ENCODE measurements at regions not wholly inside any gene's neighbourhood (a gene's known extent, or its start where the extent isn't known, plus 50 kb on each side); places are given as distances from the start of the nearest gene placed in this dataset.
A peak's percentile ranks its signal among the peaks of the same experiment; 100 is the strongest.
"Not testable (repeated sequence)": the region's sequence is repeated elsewhere in the genome, so short reads cannot be mapped to it uniquely, and the experiment has no call there.

DNA sequence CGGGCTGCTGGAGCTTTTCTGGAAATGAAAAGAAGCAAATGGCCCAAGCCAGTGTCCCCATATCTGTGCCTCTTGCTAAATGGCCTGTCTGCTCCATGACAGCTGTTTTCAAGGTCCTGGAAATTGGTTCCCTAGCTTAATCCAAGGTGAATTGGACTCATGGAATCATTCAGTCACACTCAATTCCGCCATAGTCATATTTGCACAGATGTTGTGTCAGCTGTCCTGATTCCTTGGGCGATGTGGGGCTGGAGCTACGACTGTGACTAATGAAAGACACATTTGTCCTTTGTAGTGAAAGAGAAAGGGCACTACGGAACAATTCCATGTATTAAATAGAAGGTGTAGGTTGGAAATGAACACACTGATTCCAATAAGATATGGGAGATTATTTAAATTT, 102.9 kb upstream of the MEGF10 start:
- DNase-seq, result no peak
- Histone ChIP-seq H3K4me3 (ENCODE audit: low read length) (no peak overlapping the region), H3K27ac (ENCODE audit: low read depth, low read length) (no peak overlapping the region), H2AK5ac (ENCODE audit: low read length) (no peak overlapping the region), H3K36me3 (ENCODE audit: control insufficient read depth, insufficient read depth, low read length) (no peaks in the 10 kb centered on the region), H3K56ac (ENCODE audit: low read length) (no peak overlapping the region), H3K4me2 (ENCODE audit: low read length) (no peak overlapping the region), H3K4me1 (ENCODE audit: control insufficient read depth, low read depth, low read length) (no peaks in the 10 kb centered on the region), H2BK120ac (ENCODE audit: low read depth, low read length) (no peak overlapping the region), H3K27me3 (ENCODE audit: insufficient read depth, low read length, poor library complexity) (no peaks in the 10 kb centered on the region), H3K23ac (ENCODE audit: low read length) (no peak overlapping the region), H4K5ac (ENCODE audit: low read length) (no peak overlapping the region), H3K9ac (ENCODE audit: low read length) (no peak overlapping the region), H2BK5ac (ENCODE audit: low read length) (no peak overlapping the region), H3K79me1 (ENCODE audit: low read length) (no peaks in the 10 kb centered on the region), H3K4ac (ENCODE audit: low read depth, low read length) (no peak overlapping the region), H2BK15ac (replicated peaks; ENCODE audit: low read depth) (no peak overlapping the region), H3K18ac (ENCODE audit: low read length) (no peak overlapping the region), H4K8ac (ENCODE audit: low read depth, low read length) (no peak overlapping the region), H3K79me2 (ENCODE audit: control insufficient read depth, insufficient read depth, low read length) (no peaks in the 10 kb centered on the region)
- WGBS (ENCODE audit: extremely low coverage, insufficient coverage, low lambda C conversion rate), result no CpG with 5 or more reads among the region's 5 CpGs

DNA sequence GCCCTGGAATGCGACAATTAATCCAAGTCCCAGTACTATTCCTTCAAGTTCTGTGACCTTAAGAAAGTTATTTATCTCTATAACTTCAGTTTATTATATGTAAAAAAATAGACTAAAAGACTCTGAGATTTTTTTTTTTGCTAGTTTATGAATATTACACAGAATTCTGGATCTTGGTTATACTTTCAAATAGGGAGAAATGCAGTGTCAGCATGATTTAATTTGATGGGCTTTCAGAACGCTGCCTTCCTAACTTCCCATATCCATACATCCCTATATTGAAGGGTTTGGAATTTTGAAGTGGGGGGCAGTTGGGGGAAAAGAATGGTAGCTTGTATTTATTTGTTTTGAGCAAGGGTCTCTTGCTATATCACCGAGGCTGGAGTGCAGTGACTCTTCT, 98.4 kb upstream of the MEGF10 start:
- Histone ChIP-seq H4K8ac (ENCODE audit: low read depth, low read length) (no peak overlapping the region), H3K4me2 (ENCODE audit: low read length) (no peak overlapping the region), H2BK5ac (ENCODE audit: low read length) (no peak overlapping the region), H2BK120ac (ENCODE audit: low read depth, low read length) (no peak overlapping the region), H3K79me2 (ENCODE audit: control insufficient read depth, insufficient read depth, low read length) (no peaks in the 10 kb centered on the region), H3K36me3 (ENCODE audit: control insufficient read depth, insufficient read depth, low read length) (no peaks in the 10 kb centered on the region), H3K4me1 (ENCODE audit: control insufficient read depth, low read depth, low read length) (no peaks in the 10 kb centered on the region), H3K9ac (ENCODE audit: low read length) (no peak overlapping the region), H2BK15ac (replicated peaks; ENCODE audit: low read depth) (no peak overlapping the region), H3K4ac (ENCODE audit: low read depth, low read length) (no peak overlapping the region), H4K5ac (ENCODE audit: low read length) (no peak overlapping the region), H3K79me1 (ENCODE audit: low read length) (no peaks in the 10 kb centered on the region), H3K27ac (ENCODE audit: low read depth, low read length) (no peak overlapping the region), H3K4me3 (ENCODE audit: low read length) (no peak overlapping the region), H3K56ac (ENCODE audit: low read length) (no peak overlapping the region), H3K27me3 (ENCODE audit: insufficient read depth, low read length, poor library complexity) (no peaks in the 10 kb centered on the region), H2AK5ac (ENCODE audit: low read length) (no peak overlapping the region), H3K18ac (ENCODE audit: low read length) (no peak overlapping the region), H3K23ac (ENCODE audit: low read length) (no peak overlapping the region)
- WGBS (ENCODE audit: extremely low coverage, insufficient coverage, low lambda C conversion rate), result no CpG with 5 or more reads among the region's 3 CpGs
- no peak for DNase-seq

GRCh38 chr5:127192836-127193338, 97.7 kb upstream of the MEGF10 start:
- no peak overlapping the region for H3K18ac ChIP-seq (ENCODE audit: low read length)
- H2AK5ac ChIP-seq (ENCODE audit: low read length), result no peak overlapping the region
- no peak overlapping the region for H3K23ac ChIP-seq (ENCODE audit: low read length)
- no peak overlapping the region for H4K8ac ChIP-seq (ENCODE audit: low read depth, low read length)
- H3K4ac ChIP-seq (ENCODE audit: low read depth, low read length), result no peak overlapping the region
- H3K36me3 ChIP-seq (ENCODE audit: control insufficient read depth, insufficient read depth, low read length), result no peaks in the 10 kb centered on the region
- no peak overlapping the region for H3K27ac ChIP-seq (ENCODE audit: low read depth, low read length)
- no peak overlapping the region for H4K5ac ChIP-seq (ENCODE audit: low read length)
- no peak overlapping the region for H3K56ac ChIP-seq (ENCODE audit: low read length)
- H3K27me3 ChIP-seq (ENCODE audit: insufficient read depth, low read length, poor library complexity), result no peaks in the 10 kb centered on the region
- H3K79me1 ChIP-seq (ENCODE audit: low read length), result no peaks in the 10 kb centered on the region
- H3K79me2 ChIP-seq (ENCODE audit: control insufficient read depth, insufficient read depth, low read length), result no peaks in the 10 kb centered on the region
- H2BK15ac ChIP-seq (replicated peaks; ENCODE audit: low read depth), result no peak overlapping the region
- H2BK5ac ChIP-seq (ENCODE audit: low read length), result no peak overlapping the region
- no peak overlapping the region for H3K9ac ChIP-seq (ENCODE audit: low read length)
- no peak overlapping the region for H3K4me2 ChIP-seq (ENCODE audit: low read length)
- H3K4me1 ChIP-seq (ENCODE audit: control insufficient read depth, low read depth, low read length), result no peaks in the 10 kb centered on the region
- no peak overlapping the region for H2BK120ac ChIP-seq (ENCODE audit: low read depth, low read length)
- no peak for DNase-seq
- no peak overlapping the region for H3K4me3 ChIP-seq (ENCODE audit: low read length)
- no CpG with 5 or more reads among the region's 3 CpGs for WGBS (ENCODE audit: extremely low coverage, insufficient coverage, low lambda C conversion rate)

DNA sequence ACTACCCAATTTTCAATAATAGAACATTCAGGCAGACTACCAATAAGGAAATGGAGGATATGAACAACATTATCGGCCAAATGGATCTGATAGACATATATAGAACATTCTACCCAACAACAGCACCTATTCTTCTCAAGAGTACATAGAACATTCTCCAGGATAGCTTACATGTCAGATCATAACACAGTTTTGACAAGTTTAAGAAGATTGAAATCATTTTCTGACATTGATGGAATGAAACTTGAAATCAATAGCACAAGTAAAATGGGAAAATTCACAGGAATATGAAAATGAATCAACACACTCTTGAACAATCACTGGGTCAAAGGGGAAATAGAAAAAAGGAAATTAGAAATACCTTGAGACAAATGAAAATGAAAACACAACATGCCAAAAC, 94.6 kb upstream of the MEGF10 start:
- Histone ChIP-seq H3K79me2 (ENCODE audit: control insufficient read depth, insufficient read depth, low read length) (no peaks in the 10 kb centered on the region), H2BK15ac (replicated peaks; ENCODE audit: low read depth) (no peak overlapping the region), H3K36me3 (ENCODE audit: control insufficient read depth, insufficient read depth, low read length) (no peaks in the 10 kb centered on the region), H3K9ac (ENCODE audit: low read length) (no peak overlapping the region), H3K23ac (ENCODE audit: low read length) (no peak overlapping the region), H3K4ac (ENCODE audit: low read depth, low read length) (no peak overlapping the region), H3K27me3 (ENCODE audit: insufficient read depth, low read length, poor library complexity) (no peaks in the 10 kb centered on the region), H3K4me1 (ENCODE audit: control insufficient read depth, low read depth, low read length) (no peaks in the 10 kb centered on the region), H2BK5ac (ENCODE audit: low read length) (no peak overlapping the region), H3K4me3 (ENCODE audit: low read length) (no peak overlapping the region), H3K27ac (ENCODE audit: low read depth, low read length) (no peak overlapping the region), H3K56ac (ENCODE audit: low read length) (no peak overlapping the region), H4K5ac (ENCODE audit: low read length) (no peak overlapping the region), H2BK120ac (ENCODE audit: low read depth, low read length) (no peak overlapping the region), H3K18ac (ENCODE audit: low read length) (no peak overlapping the region), H4K8ac (ENCODE audit: low read depth, low read length) (no peak overlapping the region), H2AK5ac (ENCODE audit: low read length) (no peak overlapping the region), H3K4me2 (ENCODE audit: low read length) (no peak overlapping the region), H3K79me1 (ENCODE audit: low read length) (no peaks in the 10 kb centered on the region)
- no peak for DNase-seq
- WGBS (ENCODE audit: extremely low coverage, insufficient coverage, low lambda C conversion rate), result no CpG with 5 or more reads among the region's 1 CpG

- H2AK5ac ChIP-seq (ENCODE audit: low read length); H3K27me3 ChIP-seq (ENCODE audit: insufficient read depth, low read length, poor library complexity); H3K4me1 ChIP-seq (ENCODE audit: control insufficient read depth, low read depth, low read length); H3K27ac ChIP-seq (ENCODE audit: low read depth, low read length); H4K5ac ChIP-seq (ENCODE audit: low read length); H3K36me3 ChIP-seq (ENCODE audit: control insufficient read depth, insufficient read depth, low read length); H3K9ac ChIP-seq (ENCODE audit: low read length); H3K23ac ChIP-seq (ENCODE audit: low read length); H3K4me2 ChIP-seq (ENCODE audit: low read length); H2BK15ac ChIP-seq (replicated peaks; ENCODE audit: low read depth); H4K8ac ChIP-seq (ENCODE audit: low read depth, low read length); H3K79me2 ChIP-seq (ENCODE audit: control insufficient read depth, insufficient read depth, low read length); H2BK5ac ChIP-seq (ENCODE audit: low read length); H3K4me3 ChIP-seq (ENCODE audit: low read length); H3K56ac ChIP-seq (ENCODE audit: low read length); H3K18ac ChIP-seq (ENCODE audit: low read length); H3K79me1 ChIP-seq (ENCODE audit: low read length); H3K4ac ChIP-seq (ENCODE audit: low read depth, low read length); H2BK120ac ChIP-seq (ENCODE audit: low read depth, low read length): not testable (repeated sequence)
- no CpG with 5 or more reads among the region's 4 CpGs for WGBS (ENCODE audit: extremely low coverage, insufficient coverage, low lambda C conversion rate)
- DNase-seq, result peak; percentile 62
These were observed 93.0 kb upstream of the MEGF10 start for GRCh38 chr5:127197402-127198167.

- H4K5ac ChIP-seq (ENCODE audit: low read length); H3K4me1 ChIP-seq (ENCODE audit: control insufficient read depth, low read depth, low read length); H3K4ac ChIP-seq (ENCODE audit: low read depth, low read length); H2BK5ac ChIP-seq (ENCODE audit: low read length); H3K79me2 ChIP-seq (ENCODE audit: control insufficient read depth, insufficient read depth, low read length); H3K9ac ChIP-seq (ENCODE audit: low read length); H4K8ac ChIP-seq (ENCODE audit: low read depth, low read length); H3K27me3 ChIP-seq (ENCODE audit: insufficient read depth, low read length, poor library complexity); H3K4me2 ChIP-seq (ENCODE audit: low read length); H3K79me1 ChIP-seq (ENCODE audit: low read length); H3K36me3 ChIP-seq (ENCODE audit: control insufficient read depth, insufficient read depth, low read length); H3K56ac ChIP-seq (ENCODE audit: low read length); DNase-seq; H2AK5ac ChIP-seq (ENCODE audit: low read length); H3K18ac ChIP-seq (ENCODE audit: low read length); H3K4me3 ChIP-seq (ENCODE audit: low read length); H2BK15ac ChIP-seq (replicated peaks; ENCODE audit: low read depth); H2BK120ac ChIP-seq (ENCODE audit: low read depth, low read length); H3K23ac ChIP-seq (ENCODE audit: low read length); H3K27ac ChIP-seq (ENCODE audit: low read depth, low read length): not testable (repeated sequence)
- WGBS (ENCODE audit: extremely low coverage, insufficient coverage, low lambda C conversion rate), result no CpG with 5 or more reads among the region's 4 CpGs
These were observed 87.9 kb upstream of the MEGF10 start for GRCh38 chr5:127202738-127203137.
